Caco-2 (cell line): ENCODE measurements at regions not wholly inside any gene's neighbourhood (a gene's known extent, or its start where the extent isn't known, plus 50 kb on each side); places are given as distances from the start of the nearest gene placed in this dataset.

ENCODE experiments used
- BruUV-seq: library from RNA; stranded (reverse); fragments of 400-500 nt; replicated peaks from 2 replicates; lab custom pipeline; 2021; lab: Mats Ljungman, UMichigan
- CTCF ChIA-PET: fragments of 300-600 bp; sonication (Branson Sonifier 250); formaldehyde crosslinking; loops from one replicate; lab custom pipeline; 2022; ENCODE audit warnings: antibody characterized with exemption; lab: Charles Lee
- POLR2A ChIA-PET: fragments of 300-600 bp; sonication (Branson Sonifier 250); formaldehyde crosslinking; loops from one replicate; lab custom pipeline; 2022; ENCODE audit warnings: antibody characterized with exemption; lab: Charles Lee
- DNase-seq, 2 experiments: peaks; one replicate each; pipeline versions ENCODE4 v3.0.0 to v3.0.0-alpha.2; 2020 to 2022
- H3K27me3 ChIP-seq: replicated peaks from 2 replicates; pipeline ENCODE4 v1.6.0; 2011; ENCODE audit warnings: low read length; ENCODE audit not compliant: control insufficient read depth, insufficient read depth
- H3K36me3 ChIP-seq: 2 replicates; pipeline ENCODE4 v1.5.1; 2011; ENCODE audit warnings: low read length; ENCODE audit not compliant: control insufficient read depth, insufficient read depth
- H3K4me1 ChIP-seq: fragments of 250-450 bp; sonication (Bioruptor Pico); 2 replicates; pipeline ENCODE4 v1.5.1; 2020; ENCODE audit warnings: mild to moderate bottlenecking
- H3K4me3 ChIP-seq: 2 replicates; pipeline ENCODE4 v1.5.1; 2011; ENCODE audit warnings: low read depth, mild to moderate bottlenecking, control low read depth, low read length
- H3K9me3 ChIP-seq: fragments of 250-450 bp; sonication (Bioruptor Pico); 2 replicates; pipeline ENCODE4 v1.5.1; 2020; ENCODE audit warnings: mild to moderate bottlenecking, moderate library complexity
- H3K27ac Mint-ChIP-seq: one replicate; pipeline ENCODE4 v1.8.0; 2022; ENCODE audit warnings: mixed read lengths; ENCODE audit not compliant: unreplicated experiment
- H3K27me3 Mint-ChIP-seq: one replicate; pipeline ENCODE4 v1.8.0; 2022; ENCODE audit warnings: mixed read lengths; ENCODE audit not compliant: insufficient read depth, unreplicated experiment
- H3K36me3 Mint-ChIP-seq: one replicate; pipeline ENCODE4 v1.8.0; 2022; ENCODE audit warnings: mild to moderate bottlenecking, mixed read lengths; ENCODE audit not compliant: insufficient read depth, unreplicated experiment
- H3K4me1 Mint-ChIP-seq: one replicate; pipeline ENCODE4 v1.8.0; 2022; ENCODE audit warnings: low read depth, mixed read lengths; ENCODE audit not compliant: unreplicated experiment
- H3K4me3 Mint-ChIP-seq: one replicate; pipeline ENCODE4 v1.8.0; 2022; ENCODE audit warnings: mild to moderate bottlenecking, moderate library complexity, mixed read lengths; ENCODE audit not compliant: unreplicated experiment
- H3K9me3 Mint-ChIP-seq: one replicate; pipeline ENCODE4 v1.8.0; 2022; ENCODE audit warnings: mixed read lengths; ENCODE audit not compliant: unreplicated experiment
- intact Hi-C: fragments of 100-400 bp; cut with micrococcal nuclease; formaldehyde crosslinking; loops from one replicate; pipeline ENCODE4 v1.10.0; 2022; ENCODE audit not compliant: unreplicated experiment
- TF ChIP-seq, protein P1 (sequence below), 2 experiments: fragments of 200-600 bp in 1 of 2; IDR thresholded peaks; 1 replicate in 1 of 2; 2 replicates in 1 of 2; pipeline versions ENCODE4 v1.5.1 to v1.8.0; 2011 to 2022; ENCODE audit warnings: antibody characterized with exemption in 1 of 2, control low read depth in 1 of 2, inconsistent platforms in 1 of 2, low read depth in 1 of 2, low read length in 1 of 2, mild to moderate bottlenecking in 1 of 2, moderate library complexity in 1 of 2; ENCODE audit not compliant: insufficient read depth in 1 of 2, severe bottlenecking in 1 of 2, unreplicated experiment in 1 of 2

DNA sequence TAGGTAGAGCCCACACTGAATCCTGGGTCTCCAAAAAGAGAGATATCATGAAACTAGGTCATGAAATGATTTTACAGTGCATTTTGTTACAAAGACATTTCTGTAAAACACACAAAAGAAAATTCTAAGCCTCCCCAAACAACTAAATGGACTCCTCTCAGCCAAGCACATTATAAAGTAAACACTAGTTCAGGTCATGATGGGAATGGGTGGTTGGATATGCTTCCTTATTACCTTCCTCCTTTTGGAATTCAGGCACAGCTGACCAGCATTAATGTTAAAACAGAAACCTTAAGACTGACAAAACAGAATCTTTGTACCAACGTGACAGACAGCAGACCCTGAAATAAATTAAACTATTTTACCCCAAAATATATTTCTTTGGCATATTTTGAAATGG is 87.9 kb upstream of the NPY2R start:
- intact Hi-C loops: no loop called here
- Mint-ChIP-seq H3K4me1 (no peaks in the 10 kb centered on the region), H3K36me3 (no peaks in the 10 kb centered on the region), H3K27me3 (peaks cover 3% of the 10 kb centered on the region), H3K9me3 (peaks cover 8% of the 10 kb centered on the region), H3K27ac (no peak overlapping the region), H3K4me3 (no peak overlapping the region)
- 0 out of 2 replicates have a peak, but pooled peaks cover 3% of the 10 kb centered on the region for H3K9me3 ChIP-seq
- no peak for DNase-seq
- CTCF ChIA-PET: no interaction called here
- H3K36me3 ChIP-seq: no peaks in the 10 kb centered on the region
- POLR2A ChIA-PET: no interaction called here
- no peaks in the 10 kb centered on the region for H3K27me3 ChIP-seq
- TF ChIP-seq, protein P1, sequence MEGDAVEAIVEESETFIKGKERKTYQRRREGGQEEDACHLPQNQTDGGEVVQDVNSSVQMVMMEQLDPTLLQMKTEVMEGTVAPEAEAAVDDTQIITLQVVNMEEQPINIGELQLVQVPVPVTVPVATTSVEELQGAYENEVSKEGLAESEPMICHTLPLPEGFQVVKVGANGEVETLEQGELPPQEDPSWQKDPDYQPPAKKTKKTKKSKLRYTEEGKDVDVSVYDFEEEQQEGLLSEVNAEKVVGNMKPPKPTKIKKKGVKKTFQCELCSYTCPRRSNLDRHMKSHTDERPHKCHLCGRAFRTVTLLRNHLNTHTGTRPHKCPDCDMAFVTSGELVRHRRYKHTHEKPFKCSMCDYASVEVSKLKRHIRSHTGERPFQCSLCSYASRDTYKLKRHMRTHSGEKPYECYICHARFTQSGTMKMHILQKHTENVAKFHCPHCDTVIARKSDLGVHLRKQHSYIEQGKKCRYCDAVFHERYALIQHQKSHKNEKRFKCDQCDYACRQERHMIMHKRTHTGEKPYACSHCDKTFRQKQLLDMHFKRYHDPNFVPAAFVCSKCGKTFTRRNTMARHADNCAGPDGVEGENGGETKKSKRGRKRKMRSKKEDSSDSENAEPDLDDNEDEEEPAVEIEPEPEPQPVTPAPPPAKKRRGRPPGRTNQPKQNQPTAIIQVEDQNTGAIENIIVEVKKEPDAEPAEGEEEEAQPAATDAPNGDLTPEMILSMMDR (IDR thresholded peaks at IDR 0.05; ENCODE audit: insufficient read depth in 1 of 2, low read depth in 1 of 2, low read length in 1 of 2, severe bottlenecking in 1 of 2, unreplicated experiment in 1 of 2): no peak
- no peak overlapping the region for H3K4me3 ChIP-seq
- no peaks in the 10 kb centered on the region for H3K4me1 ChIP-seq
- no TSS peak for BruUV-seq

DNA sequence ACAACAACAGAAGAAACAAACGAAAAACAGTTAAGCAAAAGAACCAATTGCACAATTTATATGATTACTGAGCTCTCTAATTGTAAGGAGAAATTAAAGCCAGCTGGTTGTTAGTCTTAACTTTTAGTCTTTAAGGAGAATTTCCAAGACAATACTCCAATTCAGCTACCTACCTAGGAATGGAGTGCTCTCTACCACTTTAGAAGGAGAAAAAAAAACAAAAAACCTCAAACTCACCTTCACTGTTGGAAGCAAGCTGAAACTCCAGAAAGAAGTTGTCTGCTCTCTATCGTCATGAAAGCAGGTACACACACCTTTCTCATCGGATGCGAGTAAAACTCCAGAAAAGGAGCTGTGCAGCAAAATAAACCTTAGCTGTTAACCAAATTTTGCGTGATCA is 86.1 kb upstream of the NPY2R start:
- CTCF ChIA-PET: no interaction called here
- Mint-ChIP-seq H3K4me3 (no peak overlapping the region), H3K27ac (no peak overlapping the region), H3K27me3 (peaks cover 3% of the 10 kb centered on the region), H3K9me3 (peaks cover 8% of the 10 kb centered on the region), H3K36me3 (no peaks in the 10 kb centered on the region), H3K4me1 (no peaks in the 10 kb centered on the region)
- no peaks in the 10 kb centered on the region for H3K27me3 ChIP-seq
- H3K4me1 ChIP-seq: no peaks in the 10 kb centered on the region
- intact Hi-C loops: no loop called here
- POLR2A ChIA-PET: no interaction called here
- 0 out of 2 replicates have a peak, but pooled peaks cover 3% of the 10 kb centered on the region for H3K9me3 ChIP-seq
- DNase-seq: no peak
- TF ChIP-seq, protein P1 (IDR thresholded peaks at IDR 0.05; ENCODE audit: insufficient read depth in 1 of 2, low read depth in 1 of 2, low read length in 1 of 2, severe bottlenecking in 1 of 2, unreplicated experiment in 1 of 2): no peak
- H3K4me3 ChIP-seq: no peak overlapping the region
- BruUV-seq: no TSS peak
- no peaks in the 10 kb centered on the region for H3K36me3 ChIP-seq

DNA sequence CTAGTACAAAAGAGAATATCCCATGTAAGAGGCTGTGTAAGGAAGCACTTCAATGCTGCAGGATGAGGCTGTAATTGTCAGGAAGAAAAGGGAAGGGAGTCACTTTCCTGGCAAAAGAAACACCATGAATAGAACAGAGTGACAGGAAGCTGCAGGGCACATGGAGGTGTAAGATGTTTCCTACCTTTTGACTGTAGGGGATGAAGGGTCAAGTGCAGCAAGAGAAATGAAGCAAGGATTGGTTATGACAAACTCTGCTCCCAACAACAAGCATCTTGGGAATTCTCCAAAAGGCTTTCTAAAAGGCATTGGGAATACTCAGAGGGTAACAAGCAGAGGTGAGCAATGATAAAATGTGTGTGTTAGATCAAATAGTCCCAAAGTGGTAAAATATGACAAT is 74.3 kb upstream of the NPY2R start:
- no peaks in the 10 kb centered on the region for H3K9me3 ChIP-seq
- TF ChIP-seq, protein P1 (IDR thresholded peaks at IDR 0.05; ENCODE audit: insufficient read depth in 1 of 2, low read depth in 1 of 2, low read length in 1 of 2, severe bottlenecking in 1 of 2, unreplicated experiment in 1 of 2): no peak
- DNase-seq: no peak
- ChIA-PET POLR2A (no interaction called here), CTCF (no interaction called here)
- no peaks in the 10 kb centered on the region for H3K27me3 Mint-ChIP-seq
- no TSS peak for BruUV-seq
- H3K4me3 ChIP-seq: no peak overlapping the region
- intact Hi-C loops: loop anchor here (10.0 kb wide), 1 partner anchor 221 kb away; no protein-coding TSS in a partner anchor
- no peaks in the 10 kb centered on the region for H3K9me3 Mint-ChIP-seq
- H3K4me3 Mint-ChIP-seq: no peak overlapping the region
- H3K4me1 ChIP-seq: no peaks in the 10 kb centered on the region
- no peaks in the 10 kb centered on the region for H3K36me3 ChIP-seq
- H3K27ac Mint-ChIP-seq: no peak overlapping the region
- H3K27me3 ChIP-seq: no peaks in the 10 kb centered on the region
- no peaks in the 10 kb centered on the region for H3K4me1 Mint-ChIP-seq
- H3K36me3 Mint-ChIP-seq: no peaks in the 10 kb centered on the region
